ENCODE measurements at regions not wholly inside any gene's neighbourhood (a gene's known extent, or its start where the extent isn't known, plus 50 kb on each side); places are given as distances from the start of the nearest gene placed in this dataset.

GRCh38 chr4:181618038-181618618 is 625.1 kb upstream of the TENM3 start:
- no peak for TF ChIP-seq CTCF (IDR thresholded peaks at IDR 0.05; ENCODE audit: control insufficient read depth, insufficient read depth, low read depth, low read length, missing control alignments)
- no peak for DNase-seq (ENCODE audit: low read depth)

GRCh38 chr4:181618896-181619295 is 624.3 kb upstream of the TENM3 start:
- no peak for DNase-seq (ENCODE audit: low read depth)
- TF ChIP-seq CTCF (IDR thresholded peaks at IDR 0.05; ENCODE audit: control insufficient read depth, insufficient read depth, low read depth, low read length, missing control alignments) = no peak
- no peak overlapping the region for H3K4me3 ChIP-seq (ENCODE audit: control insufficient read depth, low read depth, low read length)

More at GRCh38 chr4:181618038-181618618, 625.1 kb upstream of the TENM3 start:
- no peak overlapping the region for H3K4me3 ChIP-seq (ENCODE audit: control insufficient read depth, low read depth, low read length)

GRCh38 chr4:181619651-181620050 is 623.6 kb upstream of the TENM3 start:
- TF ChIP-seq CTCF (IDR thresholded peaks at IDR 0.05; ENCODE audit: control insufficient read depth, insufficient read depth, low read depth, low read length, missing control alignments) = no peak

GRCh38 chr4:181637186-181638105 is 605.8 kb upstream of the TENM3 start:
- H3K4me3 ChIP-seq (ENCODE audit: control insufficient read depth, low read depth, low read length) = no peak overlapping the region
- no peak for DNase-seq (ENCODE audit: low read depth)
- TF ChIP-seq CTCF (IDR thresholded peaks at IDR 0.05; ENCODE audit: control insufficient read depth, insufficient read depth, low read depth, low read length, missing control alignments) = no peak

More at GRCh38 chr4:181619651-181620050, 623.6 kb upstream of the TENM3 start:
- no peak for DNase-seq (ENCODE audit: low read depth)
- no peak overlapping the region for H3K4me3 ChIP-seq (ENCODE audit: control insufficient read depth, low read depth, low read length)

- no peak for DNase-seq (ENCODE audit: low read depth)
- TF ChIP-seq CTCF (IDR thresholded peaks at IDR 0.05; ENCODE audit: control insufficient read depth, insufficient read depth, low read depth, low read length, missing control alignments) = no peak
- H3K4me3 ChIP-seq (ENCODE audit: control insufficient read depth, low read depth, low read length) = no peak overlapping the region
These were observed 599.7 kb upstream of the TENM3 start for GRCh38 chr4:181643466-181643865.

GRCh38 chr4:181645489-181645888 is 597.7 kb upstream of the TENM3 start:
- no peak overlapping the region for H3K4me3 ChIP-seq (ENCODE audit: control insufficient read depth, low read depth, low read length)
- DNase-seq (ENCODE audit: low read depth) = no peak
- no peak for TF ChIP-seq CTCF (IDR thresholded peaks at IDR 0.05; ENCODE audit: control insufficient read depth, insufficient read depth, low read depth, low read length, missing control alignments)

Measured in AG09309 (cell line).